ENCODE measurements at regions not wholly inside any gene's neighbourhood (a gene's known extent, or its start where the extent isn't known, plus 50 kb on each side); places are given as distances from the start of the nearest gene placed in this dataset.

DNA sequence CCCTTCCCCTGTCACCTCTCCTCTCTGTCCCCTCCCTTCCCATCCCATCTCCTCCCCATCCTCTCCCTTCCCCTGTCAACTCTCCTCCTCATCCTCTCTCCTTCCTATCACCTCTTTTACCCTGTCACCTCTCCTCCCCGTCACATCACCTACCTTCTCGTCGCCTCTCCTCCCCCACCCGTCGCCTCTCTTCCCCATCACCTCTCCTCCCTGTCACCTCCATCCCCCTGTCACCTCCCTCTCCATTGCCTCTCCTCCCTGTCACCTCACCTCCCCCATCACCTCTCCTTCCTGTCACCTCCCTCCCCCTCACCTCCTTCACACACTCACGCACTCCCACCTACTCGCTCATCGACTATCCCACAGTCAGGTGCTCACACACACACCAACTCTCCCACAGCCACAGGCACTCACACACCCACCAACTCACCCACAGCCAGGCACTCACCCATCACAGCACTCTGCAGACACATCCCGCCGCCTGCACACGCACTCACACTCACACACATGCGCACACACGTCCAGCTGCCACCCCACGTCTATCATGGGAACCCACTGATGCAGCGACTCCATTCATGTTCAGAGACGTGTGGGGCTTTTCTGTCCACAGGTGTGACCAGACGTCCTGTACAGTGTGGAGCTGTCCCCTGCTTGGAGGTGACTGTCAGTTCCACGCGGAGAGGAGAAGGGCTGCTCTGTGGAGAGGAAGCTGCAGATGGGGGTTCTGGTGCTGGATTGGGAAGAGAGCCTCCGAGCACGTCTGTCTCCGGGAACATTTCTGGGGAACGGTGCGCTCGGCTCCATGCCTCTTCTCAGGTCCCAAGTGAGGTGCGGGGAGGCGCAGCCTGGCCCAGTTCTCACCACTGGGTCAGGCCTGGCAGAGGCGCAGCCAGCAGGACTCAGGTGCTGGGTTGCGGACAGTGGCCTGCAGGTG lies 184.3 kb downstream of the TTLL2 start:
- intact Hi-C loops (cut with micrococcal nuclease), result no loop called here
- ATAC-seq, result no peak
- DNase-seq (ENCODE audit: low read depth, low spot score), result no peak

More for the DNA sequence above, 184.3 kb downstream of the TTLL2 start:
- Histone ChIP-seq H4K20me1 (ENCODE audit: insufficient read depth) (no peaks in the 10 kb centered on the region), H3K27ac (ENCODE audit: low read depth, low read length) (no peak overlapping the region), H3K4me3 (replicated peaks in 1 of 2; ENCODE audit: low read depth in 1 of 2, low read length in 2 of 2) (no peak overlapping the region), H3K27me3 (ENCODE audit: insufficient read depth, low read length) (no peaks in the 10 kb centered on the region), H3K9me2 (ENCODE audit: insufficient read depth) (no peaks in the 10 kb centered on the region), H3K79me2 (ENCODE audit: insufficient read depth, low read length) (no peaks in the 10 kb centered on the region), H3K9me3 (ENCODE audit: control insufficient read depth in 1 of 2, insufficient read depth in 1 of 2, low read depth in 1 of 2, low read length in 2 of 2) (no peaks in the 10 kb centered on the region), H3K9ac (ENCODE audit: low read length) (no peak overlapping the region), H3K36me3 (ENCODE audit: control insufficient read depth in 1 of 2, insufficient read depth in 2 of 2, low read length in 2 of 2) (no peaks in the 10 kb centered on the region), H2AFZ (ENCODE audit: low read depth, low read length, poor library complexity, severe bottlenecking) (no peak overlapping the region), H3K4me2 (ENCODE audit: low read length) (no peak overlapping the region), H3K4me1 (ENCODE audit: control insufficient read depth in 1 of 2, insufficient read depth in 2 of 2, low read length in 2 of 2) (no peaks in the 10 kb centered on the region)
- ChIA-PET RAD21 (ENCODE audit: low non-redundant PET in 1 of 2, low total read pairs in 2 of 2, uncharacterized antibody in 2 of 2, unreplicated experiment in 2 of 2) (no interaction called here), POLR2A (no interaction called here), CTCF (no interaction called here)
- no TSS peak for BruUV-seq (replicated peaks)
- TF ChIP-seq, protein P1, sequence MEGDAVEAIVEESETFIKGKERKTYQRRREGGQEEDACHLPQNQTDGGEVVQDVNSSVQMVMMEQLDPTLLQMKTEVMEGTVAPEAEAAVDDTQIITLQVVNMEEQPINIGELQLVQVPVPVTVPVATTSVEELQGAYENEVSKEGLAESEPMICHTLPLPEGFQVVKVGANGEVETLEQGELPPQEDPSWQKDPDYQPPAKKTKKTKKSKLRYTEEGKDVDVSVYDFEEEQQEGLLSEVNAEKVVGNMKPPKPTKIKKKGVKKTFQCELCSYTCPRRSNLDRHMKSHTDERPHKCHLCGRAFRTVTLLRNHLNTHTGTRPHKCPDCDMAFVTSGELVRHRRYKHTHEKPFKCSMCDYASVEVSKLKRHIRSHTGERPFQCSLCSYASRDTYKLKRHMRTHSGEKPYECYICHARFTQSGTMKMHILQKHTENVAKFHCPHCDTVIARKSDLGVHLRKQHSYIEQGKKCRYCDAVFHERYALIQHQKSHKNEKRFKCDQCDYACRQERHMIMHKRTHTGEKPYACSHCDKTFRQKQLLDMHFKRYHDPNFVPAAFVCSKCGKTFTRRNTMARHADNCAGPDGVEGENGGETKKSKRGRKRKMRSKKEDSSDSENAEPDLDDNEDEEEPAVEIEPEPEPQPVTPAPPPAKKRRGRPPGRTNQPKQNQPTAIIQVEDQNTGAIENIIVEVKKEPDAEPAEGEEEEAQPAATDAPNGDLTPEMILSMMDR (IDR thresholded peaks at IDR 0.05 in 2 of 3, conservative IDR thresholded peaks at IDR 0.05 in 1 of 3; ENCODE audit: borderline replicate concordance in 1 of 3, insufficient read depth in 1 of 3, low read depth in 2 of 3, low read length in 2 of 3), result no peak
- TF ChIP-seq, protein P2, sequence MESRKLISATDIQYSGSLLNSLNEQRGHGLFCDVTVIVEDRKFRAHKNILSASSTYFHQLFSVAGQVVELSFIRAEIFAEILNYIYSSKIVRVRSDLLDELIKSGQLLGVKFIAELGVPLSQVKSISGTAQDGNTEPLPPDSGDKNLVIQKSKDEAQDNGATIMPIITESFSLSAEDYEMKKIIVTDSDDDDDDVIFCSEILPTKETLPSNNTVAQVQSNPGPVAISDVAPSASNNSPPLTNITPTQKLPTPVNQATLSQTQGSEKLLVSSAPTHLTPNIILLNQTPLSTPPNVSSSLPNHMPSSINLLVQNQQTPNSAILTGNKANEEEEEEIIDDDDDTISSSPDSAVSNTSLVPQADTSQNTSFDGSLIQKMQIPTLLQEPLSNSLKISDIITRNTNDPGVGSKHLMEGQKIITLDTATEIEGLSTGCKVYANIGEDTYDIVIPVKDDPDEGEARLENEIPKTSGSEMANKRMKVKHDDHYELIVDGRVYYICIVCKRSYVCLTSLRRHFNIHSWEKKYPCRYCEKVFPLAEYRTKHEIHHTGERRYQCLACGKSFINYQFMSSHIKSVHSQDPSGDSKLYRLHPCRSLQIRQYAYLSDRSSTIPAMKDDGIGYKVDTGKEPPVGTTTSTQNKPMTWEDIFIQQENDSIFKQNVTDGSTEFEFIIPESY (IDR thresholded peaks at IDR 0.05; ENCODE audit: extremely low read depth, insufficient replicate concordance, low read length), result no peak
- TF ChIP-seq JUND (IDR thresholded peaks at IDR 0.05) (no peak), EZH2phosphoT487 (IDR thresholded peaks at IDR 0.05; ENCODE audit: borderline replicate concordance) (no peak), YY1 (IDR thresholded peaks at IDR 0.05; ENCODE audit: extremely low read depth, insufficient replicate concordance, low read depth, low read length) (no peak)

Measured in HCT116 (cell line).